HepG2 (cell line): ENCODE measurements at regions not wholly inside any gene's neighbourhood (a gene's known extent, or its start where the extent isn't known, plus 50 kb on each side); places are given as distances from the start of the nearest gene placed in this dataset.

ENCODE experiments used
- GZF1 ChIP-seq: sonication (generic); formaldehyde crosslinking; IDR thresholded peaks from 2 replicates; pipeline ENCODE4 v1.5.1; 2020; ENCODE audit warnings: mild to moderate bottlenecking, missing genetic modification reagents
- HNRNPLL ChIP-seq: fragments of 200-400 bp; formaldehyde crosslinking; IDR thresholded peaks from 2 replicates; pipeline ENCODE4 v1.6.1; 2017; ENCODE audit warnings: mild to moderate bottlenecking, low read depth, low read length; ENCODE audit not compliant: poor library complexity, severe bottlenecking
- MAX ChIP-seq: IDR thresholded peaks from 2 replicates; pipeline ENCODE4 v1.6.1; 2012; ENCODE audit warnings: inconsistent platforms
- POLR2A ChIP-seq, 2 experiments: IDR thresholded peaks; 2 replicates each; pipeline ENCODE4 v1.6.1; 2011; ENCODE audit warnings: low read depth in 2 of 2, low read length in 2 of 2, mild to moderate bottlenecking in 1 of 2, moderate library complexity in 1 of 2; ENCODE audit not compliant: insufficient read depth in 1 of 2

- TF ChIP-seq POLR2A (IDR thresholded peaks at IDR 0.05; ENCODE audit: insufficient read depth in 1 of 2, low read depth in 2 of 2, low read length in 2 of 2) (no peak), HNRNPLL (no peak), MAX (no peak), GZF1 (CRISPR knock-in tag) (no peak)
These were observed 60.0 kb upstream of the PRNP start for GRCh38 chr20:4626228-4626627.
